Pancreas (tissue), 10 donors: ENCODE measurements at regions not wholly inside any gene's neighbourhood (a gene's known extent, or its start where the extent isn't known, plus 50 kb on each side); places are given as distances from the start of the nearest gene placed in this dataset.

Experiments
- ATAC-seq, 4 donors: fragments of 200-7000 bp; cut with Tn5 transposase; one replicate each; pipeline versions ENCODE4 v1.8.0 to v1.9.1; 2020; ENCODE audit warnings: mild to moderate bottlenecking in 4 of 4, moderate library complexity in 4 of 4
- DNase-seq, 6 donors: peaks; one replicate each; pipeline ENCODE4 v3.0.0-alpha.2; 2020
- FAIRE-seq: peaks from 2 replicates; lab custom pipeline; 2012; peaks lifted over from hg19 to GRCh38; lab: Jason Lieb, UNC
- H3K27ac ChIP-seq, 4 donors: fragments of 200-600 bp; sonication (generic); 1 replicate in 3 of 4; 2 replicates in 1 of 4; pipeline versions ENCODE4 v1.5.0 to v1.8.0; 2020
- H3K27me3 ChIP-seq, 4 donors: fragments of 200-600 bp; one replicate each; pipeline ENCODE4 v1.8.0; 2021
- H3K36me3 ChIP-seq, 3 donors: fragments of 200-600 bp; sonication (generic) in 1 of 3; one replicate each; pipeline versions ENCODE4 v1.5.0 to v1.8.0; 2020 to 2021
- H3K4me1 ChIP-seq, 3 donors: fragments of 200-600 bp; one replicate each; pipeline ENCODE4 v1.8.0; 2021
- H3K4me3 ChIP-seq, 4 donors: fragments of 200-600 bp; sonication (generic) in 2 of 4; one replicate each; pipeline versions ENCODE4 v1.5.0 to v1.8.0; 2020 to 2021
- H3K9me3 ChIP-seq, 4 donors: fragments of 200-600 bp; one replicate each; pipeline ENCODE4 v1.8.0; 2021
- CTCF ChIP-seq, 4 donors: fragments of 200-600 bp; sonication (generic) in 3 of 4; IDR thresholded peaks; one replicate each; pipeline versions ENCODE4 v1.5.0 to v1.8.0; 2021; ENCODE audit warnings: antibody characterized with exemption in 4 of 4
- WGBS, 2 donors: extraction: QIAGEN DNeasy Blood & Tissue Kit; methylation state at CpG; one replicate each; pipeline ENCODE4 v1.1.7; 2013; 5-methylcytosine and 5-hydroxymethylcytosine counted together
- intact Hi-C, 3 donors: fragments of 100-400 bp; cut with DNase I; formaldehyde crosslinking; loops; one replicate each; pipeline versions ENCODE4 v1.11.1 to v1.14.2; 2022
- donor health status: healthy with polysubstance abuse.
- donor health status: DM: no; HTN: no; CAD: no; lungs with moderate emphysema.
- donor health status: DM: no; HTN: no; CAD: no.
- donor health status: control.
- donor health status: control.
- donor health status: Bipolar disorder and iron deficiency.
- donor health status: DM: yes; HTN: yes; CAD: no.
- donor health status: DM: no; HTN: no; CAD: no.
- donor health status: DM: no; HTN: no; CAD: no.
- donor health status: DM: yes; HTN: yes; CAD: no.

GRCh38 chr3:193997228-193998122, 138.5 kb upstream of the HES1 start:
- no peak overlapping the region for H3K27ac ChIP-seq
- DNase-seq = no peak
- intact Hi-C loops = loop anchor here in 1 of 3 donors (10.0 kb wide), 1 partner anchor 213 kb away; no protein-coding TSS in a partner anchor
- H3K4me3 ChIP-seq = no peak overlapping the region
- H3K27me3 ChIP-seq = no peaks in the 10 kb centered on the region
- no peaks in the 10 kb centered on the region for H3K9me3 ChIP-seq
- no peaks in the 10 kb centered on the region for H3K36me3 ChIP-seq
- peak; percentile 32 to 79 (median 64) for ATAC-seq
- no peak for TF ChIP-seq CTCF (IDR thresholded peaks at IDR 0.05)
- H3K4me1 ChIP-seq = no peaks in the 10 kb centered on the region
- no peak for FAIRE-seq
- WGBS, 2 donors = 42 to 50% methylated on average over 12 of the region's 12 CpGs

DNA sequence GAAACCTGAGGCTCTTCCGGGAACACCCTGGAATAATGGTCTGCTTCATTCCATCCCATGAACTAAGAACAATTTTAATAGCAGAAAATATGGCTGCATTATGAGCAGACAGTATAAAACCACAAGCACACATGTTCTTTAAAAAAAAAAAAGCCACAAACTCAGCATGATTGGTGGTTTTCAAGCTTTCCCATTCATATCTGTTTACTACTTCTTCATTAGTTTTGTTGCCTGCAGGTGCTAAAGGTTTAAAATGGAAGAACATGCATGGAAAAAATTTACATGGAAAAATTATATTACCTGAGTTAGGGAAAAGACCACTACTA, 137.9 kb upstream of the HES1 start:
- 37 to 52% methylated on average over 1 of the region's 1 CpG for WGBS, 2 donors
- intact Hi-C loops = loop anchor here in 1 of 3 donors (10.0 kb wide), 1 partner anchor 213 kb away; no protein-coding TSS in a partner anchor

DNA sequence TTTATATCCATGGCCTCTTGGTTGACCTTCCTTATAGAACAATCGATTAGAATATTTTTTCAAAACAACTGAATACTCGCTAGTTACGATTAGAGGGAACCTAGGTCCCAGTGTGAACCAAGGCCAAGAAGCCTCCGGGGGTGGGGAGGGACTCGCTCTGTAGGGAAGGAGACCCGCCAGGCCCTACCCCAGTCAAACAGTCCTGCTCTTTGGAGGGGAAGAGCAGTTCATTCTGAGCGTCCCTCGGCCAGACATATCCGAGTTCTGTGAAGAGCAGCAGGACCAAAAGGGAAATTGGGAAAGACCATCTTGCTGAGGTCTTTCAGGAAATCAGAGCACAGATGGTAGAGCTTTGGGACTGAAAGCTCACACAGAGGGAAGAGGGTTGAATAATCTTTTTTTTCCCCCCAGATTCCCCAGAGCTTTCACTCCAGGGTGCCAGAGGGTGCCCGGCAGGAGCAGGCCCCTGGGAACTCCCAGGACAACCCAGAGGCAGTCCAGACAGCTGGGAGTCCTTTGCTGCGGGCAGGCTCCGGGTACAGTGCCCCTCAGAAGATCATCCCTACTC, 137.2 kb upstream of the HES1 start:
- no peaks in the 10 kb centered on the region for H3K27me3 ChIP-seq
- peaks cover 2 to 3% (median 3%) of the 10 kb centered on the region in 3 donors for H3K4me1 ChIP-seq
- no peak for ATAC-seq
- WGBS, 2 donors = 93 to 96% methylated on average over 12 of the region's 12 CpGs
- H3K9me3 ChIP-seq = no peaks in the 10 kb centered on the region
- H3K36me3 ChIP-seq = no peaks in the 10 kb centered on the region
- no peak for TF ChIP-seq CTCF (IDR thresholded peaks at IDR 0.05)
- FAIRE-seq = no peak
- no peak overlapping the region for H3K4me3 ChIP-seq
- intact Hi-C loops = loop anchor here in 1 of 3 donors (10.0 kb wide), 1 partner anchor 214 kb away; no protein-coding TSS in a partner anchor
- H3K27ac ChIP-seq = no peak overlapping the region
- no peak for DNase-seq

More for the DNA sequence above, 137.9 kb upstream of the HES1 start:
- no peak for TF ChIP-seq CTCF (IDR thresholded peaks at IDR 0.05)
- ATAC-seq (no peak), FAIRE-seq (no peak), DNase-seq (no peak)
- H3K4me3 ChIP-seq = no peak overlapping the region
- H3K4me1 ChIP-seq = no peaks in the 10 kb centered on the region
- no peaks in the 10 kb centered on the region for H3K9me3 ChIP-seq
- H3K27ac ChIP-seq = no peak overlapping the region
- H3K27me3 ChIP-seq = no peaks in the 10 kb centered on the region
- H3K36me3 ChIP-seq = no peaks in the 10 kb centered on the region

DNA sequence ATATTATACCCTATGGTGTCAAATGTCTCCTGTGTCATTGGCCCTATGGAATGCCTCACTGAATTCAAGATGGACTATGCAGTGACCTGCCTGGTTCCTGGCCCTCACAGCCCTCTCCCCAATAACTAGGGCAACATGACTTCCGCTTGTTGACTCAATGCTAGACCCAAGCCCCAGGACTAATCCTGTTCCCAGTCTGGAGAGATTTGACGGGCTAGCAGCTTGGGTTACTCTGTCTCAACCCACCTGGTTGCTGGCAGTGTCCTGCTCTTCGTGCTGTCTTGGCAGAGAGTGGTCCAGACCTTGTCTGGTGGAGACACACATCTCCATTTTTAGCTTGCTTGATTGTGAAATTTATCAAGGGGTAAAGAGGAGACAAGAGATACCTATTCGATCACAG, 135.8 kb upstream of the HES1 start:
- FAIRE-seq (no peak), ATAC-seq (no peak), DNase-seq (no peak)
- Histone ChIP-seq H3K4me1 (peaks cover 16 to 17% (median 17%) of the 10 kb centered on the region in 3 donors), H3K4me3 (no peak overlapping the region), H3K27me3 (no peaks in the 10 kb centered on the region), H3K36me3 (no peaks in the 10 kb centered on the region), H3K27ac (no peak overlapping the region), H3K9me3 (no peaks in the 10 kb centered on the region)
- 96% methylated on average over 4 of the region's 4 CpGs for WGBS, 2 donors
- intact Hi-C loops = loop anchor here in 1 of 3 donors (10.0 kb wide), 1 partner anchor 135 kb away; the partner anchor contains the start of gene HES1
- TF ChIP-seq CTCF (IDR thresholded peaks at IDR 0.05) = no peak
